Small intestine (tissue), 7 donors: ENCODE measurements at regions not wholly inside any gene's neighbourhood (a gene's known extent, or its start where the extent isn't known, plus 50 kb on each side); places are given as distances from the start of the nearest gene placed in this dataset.

ENCODE experiments used
- DNase-seq, 2 donors: peaks; one replicate each; pipeline versions ENCODE4 v3.0.0 to v3.0.0-alpha.2; 2013
- FAIRE-seq: peaks from 2 replicates; lab custom pipeline; 2012; peaks lifted over from hg19 to GRCh38; lab: Jason Lieb, UNC
- H3K27ac ChIP-seq, 3 donors: one replicate each; pipeline ENCODE4 v1.5.1; 2013; ENCODE audit warnings: low read length in 2 of 3, mild to moderate bottlenecking in 2 of 3, control low read depth in 1 of 3, inconsistent platforms in 1 of 3, low read depth in 1 of 3, moderate library complexity in 1 of 3
- H3K27me3 ChIP-seq, 3 donors: one replicate each; pipeline ENCODE4 v1.6.1; 2013; ENCODE audit warnings: low read length in 3 of 3, inconsistent platforms in 1 of 3; ENCODE audit not compliant: control insufficient read depth in 3 of 3, insufficient read depth in 3 of 3
- H3K36me3 ChIP-seq, 3 donors: one replicate each; pipeline ENCODE4 v1.6.1; 2013; ENCODE audit warnings: low read length in 3 of 3, inconsistent platforms in 1 of 3, low read depth in 1 of 3, mild to moderate bottlenecking in 1 of 3, moderate library complexity in 1 of 3; ENCODE audit not compliant: control insufficient read depth in 3 of 3, insufficient read depth in 2 of 3
- H3K4me1 ChIP-seq, 3 donors: one replicate each; pipeline ENCODE4 v1.6.1; 2013; ENCODE audit warnings: low read length in 2 of 3, inconsistent platforms in 1 of 3, low read depth in 1 of 3, mild to moderate bottlenecking in 1 of 3, moderate library complexity in 1 of 3; ENCODE audit not compliant: control insufficient read depth in 3 of 3, insufficient read depth in 2 of 3
- H3K4me3 ChIP-seq, 3 donors: one replicate each; pipeline ENCODE4 v1.5.1; 2013; ENCODE audit warnings: low read length in 3 of 3, control low read depth in 1 of 3, inconsistent platforms in 1 of 3, low read depth in 1 of 3, mild to moderate bottlenecking in 1 of 3, moderate library complexity in 1 of 3
- H3K9me3 ChIP-seq, 2 donors: one replicate each; pipeline ENCODE4 v1.6.1; 2013; ENCODE audit warnings: low read depth in 1 of 2, low read length in 1 of 2; ENCODE audit not compliant: control insufficient read depth in 2 of 2, insufficient read depth in 1 of 2
- WGBS, 3 donors: extraction: QIAGEN DNeasy Blood & Tissue Kit; methylation state at CpG; one replicate each; pipeline ENCODE4 v1.1.7; 2013; 5-methylcytosine and 5-hydroxymethylcytosine counted together
- donor health status: healthy with polysubstance abuse.
- donor health status: control.
- donor health status: control.
- donor health status: Bipolar disorder and iron deficiency.
- donor health status: healthy.

- no peak for DNase-seq
Observed at GRCh38 chr9:26058111-26058895, 380.1 kb upstream of the TUSC1 start.

GRCh38 chr9:26057050-26057449, 378.8 kb upstream of the TUSC1 start:
- H3K36me3 ChIP-seq, result no peaks in the 10 kb centered on the region
- no peaks in the 10 kb centered on the region for H3K27me3 ChIP-seq
- 55 to 88% (median 76%) methylated on average over 3 of the region's 3 CpGs for WGBS, 3 donors
- no peak for FAIRE-seq
- no peaks in the 10 kb centered on the region for H3K9me3 ChIP-seq
- no peak overlapping the region for H3K27ac ChIP-seq
- H3K4me3 ChIP-seq, result no peak overlapping the region
- DNase-seq, result no peak
- no peaks in the 10 kb centered on the region for H3K4me1 ChIP-seq

More at GRCh38 chr9:26058111-26058895, 380.1 kb upstream of the TUSC1 start:
- Histone ChIP-seq H3K27ac (no peak overlapping the region), H3K4me3 (no peak overlapping the region), H3K36me3 (no peaks in the 10 kb centered on the region), H3K27me3 (no peaks in the 10 kb centered on the region), H3K9me3 (no peaks in the 10 kb centered on the region), H3K4me1 (no peaks in the 10 kb centered on the region)
- 9 to 42% (median 16%) methylated on average over 1 of the region's 1 CpG for WGBS, 3 donors
- FAIRE-seq, result no peak

- Histone ChIP-seq H3K4me3 (no peak overlapping the region), H3K27me3 (no peaks in the 10 kb centered on the region), H3K27ac (no peak overlapping the region), H3K9me3 (no peaks in the 10 kb centered on the region), H3K4me1 (no peaks in the 10 kb centered on the region), H3K36me3 (no peaks in the 10 kb centered on the region)
- DNase-seq (no peak), FAIRE-seq (no peak)
- WGBS, 3 donors, result 72 to 81% (median 73%) methylated on average over 4 of the region's 4 CpGs
Observed at GRCh38 chr9:26054600-26055520, 376.6 kb upstream of the TUSC1 start.

GRCh38 chr9:26053954-26054353, 375.7 kb upstream of the TUSC1 start:
- FAIRE-seq, result no peak
- Histone ChIP-seq H3K4me3 (no peak overlapping the region), H3K27ac (no peak overlapping the region), H3K9me3 (no peaks in the 10 kb centered on the region), H3K27me3 (no peaks in the 10 kb centered on the region), H3K36me3 (no peaks in the 10 kb centered on the region), H3K4me1 (no peaks in the 10 kb centered on the region)
- no peak for DNase-seq
- 63 to 75% (median 71%) methylated on average over 3 of the region's 3 CpGs for WGBS, 3 donors

- Histone ChIP-seq H3K36me3 (no peaks in the 10 kb centered on the region), H3K4me1 (no peaks in the 10 kb centered on the region), H3K27ac (no peak overlapping the region), H3K4me3 (no peak overlapping the region), H3K27me3 (no peaks in the 10 kb centered on the region), H3K9me3 (no peaks in the 10 kb centered on the region)
- DNase-seq, result no peak
- 89 to 91% (median 90%) methylated on average over 1 of the region's 1 CpG for WGBS, 3 donors
- FAIRE-seq, result no peak
Observed at GRCh38 chr9:26043431-26043830, 365.2 kb upstream of the TUSC1 start.

- no peaks in the 10 kb centered on the region for H3K9me3 ChIP-seq
- no peaks in the 10 kb centered on the region for H3K4me1 ChIP-seq
- no peaks in the 10 kb centered on the region for H3K36me3 ChIP-seq
- DNase-seq (no peak), FAIRE-seq (no peak)
- WGBS, 3 donors, result 80 to 83% (median 82%) methylated on average over 6 of the region's 6 CpGs
- no peak overlapping the region for H3K4me3 ChIP-seq
- H3K27me3 ChIP-seq, result no peaks in the 10 kb centered on the region
- no peak overlapping the region for H3K27ac ChIP-seq
Observed at GRCh38 chr9:26034786-26035185, 356.5 kb upstream of the TUSC1 start.

GRCh38 chr9:26033336-26033735, 355.1 kb upstream of the TUSC1 start:
- FAIRE-seq, result no peak
- 58 to 62% (median 62%) methylated on average over 3 of the region's 3 CpGs for WGBS, 3 donors

GRCh38 chr9:26026423-26027100, 348.3 kb upstream of the TUSC1 start:
- 62 to 72% (median 70%) methylated on average over 2 of the region's 2 CpGs for WGBS, 3 donors
- FAIRE-seq (no peak), DNase-seq (no peak)
- Histone ChIP-seq H3K36me3 (no peaks in the 10 kb centered on the region), H3K4me1 (no peaks in the 10 kb centered on the region), H3K9me3 (no peaks in the 10 kb centered on the region), H3K27ac (no peak overlapping the region), H3K4me3 (no peak overlapping the region), H3K27me3 (no peaks in the 10 kb centered on the region)

More at GRCh38 chr9:26033336-26033735, 355.1 kb upstream of the TUSC1 start:
- H3K36me3 ChIP-seq, result no peaks in the 10 kb centered on the region
- no peak overlapping the region for H3K4me3 ChIP-seq
- no peak for DNase-seq
- no peaks in the 10 kb centered on the region for H3K4me1 ChIP-seq
- H3K27ac ChIP-seq, result no peak overlapping the region
- no peaks in the 10 kb centered on the region for H3K27me3 ChIP-seq
- H3K9me3 ChIP-seq, result no peaks in the 10 kb centered on the region
